Endometrial microvascular endothelial cells (primary cell): ENCODE measurements at regions not wholly inside any gene's neighbourhood (a gene's known extent, or its start where the extent isn't known, plus 50 kb on each side); places are given as distances from the start of the nearest gene placed in this dataset.

Experiments
- in situ Hi-C: cut with HindIII; loops from 2 replicates; pipeline ENCODE4 v1.10.0; 2017; ENCODE audit warnings: low sequenced_read_pairs, low pct_unique_long_range_greater_than_20kb; ENCODE audit errors: inconsistent ontology term

DNA sequence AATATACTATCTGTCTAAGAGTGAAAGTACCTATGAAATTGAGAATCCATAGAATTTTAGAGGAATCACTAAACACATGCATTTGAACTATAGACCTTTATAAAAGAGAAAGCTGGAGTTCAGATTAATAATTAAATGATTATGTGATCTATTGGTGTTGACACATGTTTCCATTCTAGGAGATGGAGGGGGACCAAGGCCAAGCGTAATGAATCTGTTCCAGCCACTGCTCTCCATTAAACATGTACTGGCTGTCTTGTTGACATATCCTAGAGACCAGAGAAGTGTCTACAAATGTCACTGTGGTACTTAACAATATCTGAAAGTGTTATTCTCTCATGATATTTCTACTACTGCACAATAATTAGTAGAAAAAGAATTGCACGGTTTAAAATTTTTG lies 432.4 kb downstream of the BMP2 start:
- in situ Hi-C loops: no loop called here

- in situ Hi-C loops: no loop called here
Observed at GRCh38 chr20:7207186-7207798, 439.8 kb downstream of the BMP2 start.

DNA sequence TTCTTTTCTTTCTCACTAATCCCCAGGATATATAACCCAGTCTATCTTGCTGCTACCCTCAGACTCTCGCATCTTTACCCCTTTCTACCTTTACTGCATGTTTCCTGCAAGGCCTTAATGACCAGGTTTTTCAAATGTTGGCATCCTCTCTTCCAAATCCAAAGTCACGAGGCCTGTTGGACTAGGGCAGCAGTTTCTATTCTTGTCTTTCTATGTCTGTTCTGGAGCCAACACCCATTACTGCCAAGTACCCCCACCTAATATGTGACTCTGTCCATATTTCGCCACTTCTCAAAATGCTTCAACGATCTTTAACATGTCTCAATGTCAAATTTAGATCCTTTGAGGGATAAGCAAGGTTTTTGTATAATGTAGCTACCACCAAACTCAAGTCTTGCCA lies 443.4 kb downstream of the BMP2 start:
- in situ Hi-C loops: no loop called here

DNA sequence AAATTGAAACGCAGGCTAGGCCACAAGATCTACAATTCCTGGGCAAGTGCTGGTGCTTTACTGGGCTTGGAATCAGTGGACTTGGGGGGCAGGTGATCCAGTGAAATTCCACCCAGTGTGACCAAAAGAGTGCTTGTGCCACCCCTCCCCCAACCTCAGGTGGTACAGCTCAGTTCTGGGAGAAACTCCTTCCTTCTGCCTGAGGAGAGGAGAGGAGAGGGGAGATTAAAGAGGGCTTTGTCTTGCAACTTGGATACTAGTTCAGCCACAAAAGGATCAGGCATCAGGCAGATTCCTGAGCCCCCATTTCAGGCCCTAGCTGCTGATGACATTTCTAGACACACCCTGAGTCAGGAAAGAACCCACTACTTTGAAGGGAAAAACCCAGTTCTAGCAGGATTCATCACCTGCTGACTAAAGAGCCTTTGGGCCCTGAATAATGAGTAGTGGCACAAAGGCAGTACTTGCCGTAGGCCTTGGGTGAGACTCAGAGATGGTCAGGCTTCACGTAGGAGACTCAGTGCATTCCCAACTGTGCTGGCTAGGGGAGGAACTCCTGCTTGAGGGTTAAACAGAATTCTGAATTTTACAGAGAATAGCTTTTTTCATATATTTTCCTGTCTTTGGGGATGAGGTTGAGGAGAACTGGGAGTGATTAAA lies 446.7 kb downstream of the BMP2 start:
- in situ Hi-C loops: no loop called here

DNA sequence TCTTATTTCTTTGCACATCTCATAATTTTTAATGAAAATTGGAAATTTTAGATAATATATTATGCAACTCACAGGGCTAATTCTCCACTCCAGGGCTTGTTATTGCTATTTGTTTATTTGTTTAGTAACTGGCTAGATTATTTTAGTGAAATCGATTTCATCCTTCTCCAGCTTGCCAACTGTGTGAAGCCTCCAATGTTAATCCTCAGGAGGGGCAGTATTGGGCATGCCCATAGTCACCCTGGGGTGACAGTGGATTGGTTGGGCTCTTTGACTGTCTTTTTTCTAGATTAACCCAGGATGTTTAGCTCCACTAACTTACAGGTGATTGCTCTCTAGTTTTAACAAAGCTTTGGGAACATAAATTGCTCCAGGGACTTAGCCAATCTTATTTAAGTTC lies 450.1 kb downstream of the BMP2 start:
- in situ Hi-C loops: no loop called here

GRCh38 chr20:7220755-7221154 lies 453.3 kb downstream of the BMP2 start:
- in situ Hi-C loops: no loop called here

- in situ Hi-C loops: no loop called here
Observed at GRCh38 chr20:7226156-7226555, 458.7 kb downstream of the BMP2 start.

DNA sequence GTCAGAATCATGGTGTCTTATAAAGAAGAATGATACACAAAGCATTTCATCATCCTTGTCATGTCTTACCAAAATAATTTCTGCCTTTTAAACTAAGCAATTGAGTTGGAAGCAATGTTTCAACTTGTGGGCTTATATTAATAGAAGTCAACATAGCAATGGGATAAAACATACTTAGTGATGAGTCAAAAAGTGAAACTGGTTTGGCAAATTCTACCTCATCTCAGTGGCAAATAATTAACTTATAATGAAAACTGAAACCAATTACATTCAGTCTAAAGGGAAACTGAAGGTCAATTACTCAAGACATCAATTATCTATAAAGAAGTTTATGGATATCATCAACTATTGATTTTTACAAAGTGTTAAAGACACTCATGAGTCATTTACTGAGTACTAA lies 463.8 kb downstream of the BMP2 start:
- in situ Hi-C loops: no loop called here

DNA sequence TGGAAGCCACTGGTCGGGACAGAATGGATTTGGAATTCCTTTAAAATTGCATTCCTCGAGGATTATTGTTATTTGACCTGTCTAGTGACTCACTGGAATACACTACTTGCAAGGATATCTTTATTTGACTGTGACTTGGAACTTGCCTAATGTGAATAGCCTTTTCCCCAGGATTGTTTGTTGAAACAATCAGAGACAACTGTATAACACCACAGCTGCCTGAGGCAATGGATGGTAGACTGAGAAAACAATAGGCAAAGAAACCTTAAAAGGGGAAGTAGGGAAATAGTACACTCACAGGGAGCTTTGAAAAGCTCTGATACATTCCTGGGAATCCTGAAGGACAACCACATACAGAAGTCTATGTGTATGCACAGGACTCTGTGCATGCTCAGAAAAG lies 465.3 kb downstream of the BMP2 start:
- in situ Hi-C loops: no loop called here

DNA sequence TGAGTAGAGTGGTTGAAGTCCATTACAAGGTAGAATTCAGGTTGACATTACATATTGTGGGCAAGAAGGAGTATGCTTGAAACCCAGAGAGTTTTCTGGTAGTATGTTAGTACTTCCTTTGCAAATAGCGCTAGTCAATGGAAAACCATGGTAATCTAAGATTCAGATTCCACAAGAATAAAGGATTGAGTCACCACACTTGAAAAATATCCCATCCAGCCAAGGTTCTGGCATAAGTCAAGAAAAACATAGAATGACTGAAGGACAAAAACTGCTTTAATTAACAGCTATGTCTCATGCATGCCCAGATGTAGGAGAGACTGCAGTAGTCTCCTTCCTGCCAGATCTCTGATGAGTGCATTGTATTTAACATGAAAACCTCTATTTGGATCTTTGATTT lies 469.8 kb downstream of the BMP2 start:
- in situ Hi-C loops: no loop called here

DNA sequence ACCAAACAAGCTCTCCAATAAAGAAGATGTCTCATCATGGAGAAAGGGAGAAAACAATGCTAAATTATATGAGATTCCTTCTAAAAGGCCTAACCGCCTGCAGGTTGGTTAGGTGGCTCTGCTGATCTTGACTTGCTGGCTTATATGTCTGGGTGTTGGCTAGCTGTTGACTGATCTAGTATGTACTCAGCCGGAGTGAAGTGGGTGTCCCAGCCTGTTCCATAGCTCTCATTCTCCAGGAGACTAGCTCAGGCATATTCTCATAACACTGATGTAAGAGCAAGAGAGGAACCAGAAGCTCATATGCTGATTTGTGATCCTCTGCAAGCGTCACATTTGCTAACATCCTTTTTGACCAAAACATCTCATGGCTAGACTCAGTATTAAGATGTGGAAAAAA lies 473.0 kb downstream of the BMP2 start:
- in situ Hi-C loops: no loop called here

DNA sequence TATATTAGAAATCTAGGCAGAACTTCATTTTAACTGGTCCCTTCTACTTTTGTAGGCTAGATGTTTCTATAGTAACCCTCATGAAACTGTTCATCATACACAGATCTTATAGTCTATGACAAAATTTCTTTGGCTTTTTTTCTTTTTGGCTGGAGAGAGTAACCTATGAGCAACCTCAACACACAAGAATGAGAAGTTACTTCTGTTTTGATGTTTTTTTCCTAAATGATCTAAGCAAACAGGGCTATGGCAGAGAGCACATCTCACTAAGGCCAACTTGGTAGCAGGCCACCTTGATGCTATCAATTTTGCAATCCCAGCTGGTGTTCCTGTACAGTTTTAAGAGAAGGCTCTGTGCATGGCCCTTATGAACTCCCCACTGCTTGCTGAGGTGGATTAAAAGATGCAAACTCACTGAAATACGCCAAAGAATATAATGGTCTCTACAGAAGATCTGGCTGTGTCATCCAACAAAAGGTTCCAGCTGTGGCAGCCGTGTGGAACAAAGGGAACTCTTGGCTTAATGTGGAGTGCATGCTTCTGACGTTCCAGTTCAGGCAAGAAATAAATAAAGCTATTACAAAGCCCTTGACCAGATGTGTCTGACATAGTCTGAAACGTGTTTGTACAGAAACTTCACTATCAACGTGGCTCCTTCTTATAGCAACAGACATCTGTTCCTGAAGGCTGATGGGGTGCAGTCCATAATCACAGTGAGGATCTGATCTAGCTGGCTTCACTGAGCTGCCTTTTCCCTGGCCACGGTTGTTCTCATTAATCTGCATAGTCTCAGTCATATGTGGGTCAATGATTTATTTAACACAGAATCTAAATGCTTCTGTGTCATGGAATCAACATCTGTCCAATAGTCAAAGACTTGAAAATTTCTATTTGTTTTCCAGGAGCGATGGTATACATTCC lies 481.1 kb downstream of the BMP2 start:
- in situ Hi-C loops: no loop called here

DNA sequence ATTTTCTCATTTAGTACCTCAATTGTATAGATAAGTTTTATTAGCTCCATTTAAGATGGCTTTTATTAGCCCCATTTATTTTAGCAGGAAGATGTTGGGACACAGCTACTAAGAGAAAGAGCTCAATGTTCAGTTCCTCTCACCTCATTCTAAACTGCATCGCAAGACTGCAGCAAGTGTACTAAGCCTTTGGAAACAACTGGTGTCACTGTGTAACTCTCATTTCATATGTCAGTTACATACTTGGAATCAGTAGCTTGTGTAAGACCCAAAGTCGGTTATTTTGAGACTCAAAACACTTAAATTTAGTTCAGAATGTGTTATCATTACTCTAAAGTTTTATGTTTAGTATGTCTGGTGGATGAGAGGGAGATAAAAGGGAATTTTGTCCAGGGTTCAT lies 482.9 kb downstream of the BMP2 start:
- in situ Hi-C loops: no loop called here

DNA sequence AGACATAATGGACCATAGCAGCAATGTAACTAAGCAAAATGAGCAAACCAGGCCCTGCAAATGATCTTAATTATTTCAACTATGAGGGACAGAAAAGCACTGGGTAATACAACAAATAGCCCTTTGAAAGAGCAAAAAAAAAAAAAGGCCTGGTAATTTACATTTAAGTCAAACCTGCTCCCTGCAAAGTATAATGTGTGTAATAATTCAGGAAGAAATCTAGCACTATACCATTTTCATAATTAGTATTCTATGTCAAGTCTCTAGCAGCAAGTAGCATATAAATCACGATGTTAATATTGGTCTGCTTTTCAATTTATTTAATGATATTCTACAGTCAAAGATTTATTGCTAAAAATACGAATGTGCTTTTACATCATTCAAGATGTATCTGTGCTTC lies 489.6 kb downstream of the BMP2 start:
- in situ Hi-C loops: no loop called here

DNA sequence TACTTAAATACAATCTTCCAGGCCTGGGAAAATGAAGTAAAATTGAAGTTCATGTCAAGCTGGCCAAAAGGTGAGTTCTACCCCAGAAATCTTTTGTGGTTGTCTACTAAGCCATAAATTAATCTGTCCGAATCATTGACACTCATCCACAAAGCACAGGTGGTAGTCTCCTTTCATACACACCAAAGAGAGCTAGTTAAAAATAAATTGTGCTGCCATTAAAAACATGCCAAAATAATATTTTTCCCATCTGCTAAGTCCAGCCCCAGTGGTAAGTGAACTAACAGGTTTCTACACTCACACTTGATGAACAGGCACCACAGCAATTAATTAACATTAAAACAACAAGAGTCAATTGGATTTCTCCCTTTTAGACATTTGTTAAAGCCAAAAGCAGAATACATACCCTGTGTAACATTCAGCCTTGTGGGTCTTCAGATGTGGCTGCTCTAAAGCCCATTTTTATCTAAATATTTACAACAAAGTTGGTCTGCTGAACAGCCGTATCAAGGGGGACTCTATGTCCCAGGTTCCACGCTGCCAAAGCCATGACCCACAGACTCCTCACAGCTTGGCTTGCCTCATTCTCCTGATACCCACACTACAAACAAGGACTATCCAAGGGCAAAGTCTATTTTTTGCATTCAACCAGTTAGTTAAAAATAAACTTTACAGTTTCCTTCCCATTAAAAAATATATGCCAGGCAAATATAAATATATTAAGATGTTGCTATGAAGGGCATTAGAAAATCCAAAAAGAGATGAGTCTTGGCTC lies 490.4 kb downstream of the BMP2 start:
- in situ Hi-C loops: no loop called here

GRCh38 chr20:7262803-7263202 lies 495.3 kb downstream of the BMP2 start:
- in situ Hi-C loops: no loop called here

DNA sequence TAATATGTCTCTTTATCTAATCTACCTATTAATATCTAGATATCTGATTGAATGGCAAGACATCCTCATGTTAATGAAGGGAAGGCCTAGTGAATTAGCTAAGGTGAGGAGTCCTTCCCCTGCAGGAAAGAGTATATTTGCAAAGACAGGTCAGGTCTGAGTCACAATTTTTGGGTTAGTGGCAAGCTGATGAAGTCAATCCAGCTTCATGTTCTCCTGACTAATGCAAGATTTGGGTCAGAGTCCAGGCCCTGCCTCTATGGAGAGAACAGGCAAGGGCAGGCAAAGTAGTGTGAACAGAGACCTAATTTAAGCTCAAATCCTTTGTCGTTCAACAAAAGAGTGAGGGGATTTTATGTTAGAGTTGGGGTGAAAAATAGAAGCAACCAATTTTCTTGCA lies 496.7 kb downstream of the BMP2 start:
- in situ Hi-C loops: no loop called here

DNA sequence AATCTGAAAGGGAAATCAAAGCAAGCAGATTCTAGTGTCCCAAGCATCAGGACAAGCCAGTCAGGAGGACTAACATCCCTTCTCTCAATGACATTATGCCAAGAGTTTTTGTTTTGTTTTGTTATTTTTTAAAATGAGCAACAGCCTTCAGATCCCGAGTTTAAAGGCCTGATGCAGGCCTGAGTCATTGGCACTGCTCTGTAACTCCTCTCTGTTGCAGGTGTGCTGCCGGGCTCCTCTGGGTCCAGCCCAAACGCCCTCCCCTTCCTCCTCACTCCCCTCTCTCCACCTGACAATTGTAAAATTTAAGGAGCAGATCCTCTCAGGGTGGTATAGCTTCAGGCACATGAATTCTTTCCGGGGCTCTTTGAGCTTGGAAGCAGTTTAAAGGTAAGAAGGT lies 502.0 kb downstream of the BMP2 start:
- in situ Hi-C loops: no loop called here

DNA sequence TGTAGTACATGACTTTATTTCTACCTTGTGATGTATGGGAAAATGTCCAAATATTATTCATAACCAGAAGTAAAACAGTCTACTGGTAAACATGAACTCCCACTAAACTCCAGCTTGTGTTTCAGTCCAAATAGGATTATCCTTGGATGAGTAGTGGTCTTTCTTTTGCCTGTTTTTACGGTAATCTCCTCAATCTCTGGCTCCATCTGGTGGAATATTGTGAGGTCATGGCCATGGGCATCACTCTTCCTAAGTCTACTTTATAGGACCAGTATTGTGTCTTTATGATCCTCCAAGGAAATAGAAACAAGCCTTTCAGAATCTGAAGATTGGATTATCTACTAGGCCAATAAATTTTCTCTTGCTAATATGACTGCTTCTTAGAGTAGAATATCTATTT lies 505.0 kb downstream of the BMP2 start:
- in situ Hi-C loops: no loop called here
